GM18951 (cell line): ENCODE measurements at regions not wholly inside any gene's neighbourhood (a gene's known extent, or its start where the extent isn't known, plus 50 kb on each side); places are given as distances from the start of the nearest gene placed in this dataset.
"Not testable (repeated sequence)": the region's sequence is repeated elsewhere in the genome, so short reads cannot be mapped to it uniquely, and the experiment has no call there.

ENCODE experiments used
- POLR2A ChIP-seq: IDR thresholded peaks from 4 replicates; pipeline ENCODE4 v1.6.1; 2011; ENCODE audit warnings: mild to moderate bottlenecking; ENCODE audit not compliant: insufficient read length, insufficient read depth; ENCODE audit errors: extremely low read depth
- in situ Hi-C: fragments of 300-500 bp; cut with MboI; formaldehyde crosslinking; loops from one replicate; pipeline ENCODE4 v1.12.0; 2022; ENCODE audit warnings: low sequenced_read_pairs, mixed read lengths, inconsistent platforms; ENCODE audit not compliant: unreplicated experiment

DNA sequence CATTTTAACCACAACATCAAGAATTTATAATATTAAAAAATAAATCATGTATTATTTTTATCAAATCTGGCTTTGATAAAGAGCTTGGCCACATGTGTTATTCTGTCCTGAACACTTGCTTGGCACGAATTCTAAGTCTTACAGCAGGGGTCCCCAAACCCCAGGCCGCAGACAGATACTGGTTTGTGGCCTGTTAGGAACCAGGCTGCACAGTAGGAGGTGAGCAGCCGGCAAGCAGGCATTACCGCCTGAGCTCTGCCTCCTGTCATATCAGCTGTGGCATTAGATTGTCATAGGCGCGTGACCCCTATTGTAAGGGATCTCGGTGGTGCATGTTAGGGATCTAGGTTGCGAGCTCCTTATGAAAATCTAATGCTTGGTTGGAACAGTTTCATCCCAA lies 127.6 kb upstream of the IVNS1ABP start:
- in situ Hi-C loops, result no loop called here
- TF ChIP-seq POLR2A, result no peak

DNA sequence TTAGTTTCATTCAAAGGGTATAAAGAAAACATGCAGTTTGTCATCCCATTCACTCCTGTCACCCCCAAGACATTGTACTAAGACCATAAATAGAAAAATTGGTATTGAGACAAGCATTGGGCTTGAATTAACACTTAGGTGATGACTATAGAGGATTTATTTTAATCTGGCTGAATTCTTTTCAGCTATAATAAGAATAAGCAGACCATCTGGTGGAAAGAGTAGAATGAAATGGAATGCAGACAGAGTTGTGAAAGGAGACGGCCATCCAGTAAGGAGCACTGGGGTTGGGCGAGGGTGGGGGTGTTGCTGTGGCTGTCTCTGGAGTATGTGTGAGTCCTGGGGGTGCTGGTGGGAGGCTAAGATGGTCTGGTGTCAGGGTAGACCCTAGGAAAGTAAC lies 125.0 kb upstream of the IVNS1ABP start:
- no peak for TF ChIP-seq POLR2A
- in situ Hi-C loops, result no loop called here

DNA sequence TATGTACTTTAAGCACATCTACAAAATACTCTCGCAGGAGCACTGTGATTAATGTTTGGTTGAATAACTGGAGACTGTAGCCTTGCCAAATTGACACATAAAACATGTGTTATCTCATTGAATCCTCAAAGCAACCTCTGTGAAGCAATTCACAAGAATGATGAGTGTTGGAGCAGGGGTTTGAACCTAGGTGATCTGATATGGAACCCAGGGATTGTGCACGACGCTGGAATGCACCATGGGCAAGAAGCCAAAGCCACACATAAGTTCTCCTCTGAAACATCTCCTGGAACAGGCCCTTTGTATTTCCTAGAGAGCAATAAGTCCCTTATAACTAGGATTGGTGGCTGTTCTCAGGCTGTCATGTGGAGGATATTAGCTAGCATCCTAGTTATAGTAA lies 124.6 kb upstream of the IVNS1ABP start:
- in situ Hi-C loops, result no loop called here
- TF ChIP-seq POLR2A, result no peak

DNA sequence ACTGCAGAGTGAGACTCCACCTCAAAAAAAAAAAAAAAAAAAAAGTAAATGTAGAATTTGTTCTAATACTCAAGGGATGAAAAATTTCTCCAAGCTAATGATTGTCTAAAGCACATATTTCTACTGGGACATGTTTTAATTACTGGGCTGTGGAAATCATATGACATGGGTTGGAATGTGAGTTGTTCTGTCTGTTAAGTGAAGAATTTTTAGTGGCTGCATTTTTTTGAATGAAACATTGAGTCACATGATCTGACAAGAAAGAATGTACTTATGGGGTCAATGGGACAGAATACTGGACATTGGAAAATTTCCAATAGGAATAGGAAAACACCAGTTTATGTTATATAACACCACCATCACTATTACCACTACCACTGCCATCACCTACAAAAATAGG lies 123.8 kb upstream of the IVNS1ABP start:
- in situ Hi-C loops, result no loop called here
- TF ChIP-seq POLR2A, result no peak

DNA sequence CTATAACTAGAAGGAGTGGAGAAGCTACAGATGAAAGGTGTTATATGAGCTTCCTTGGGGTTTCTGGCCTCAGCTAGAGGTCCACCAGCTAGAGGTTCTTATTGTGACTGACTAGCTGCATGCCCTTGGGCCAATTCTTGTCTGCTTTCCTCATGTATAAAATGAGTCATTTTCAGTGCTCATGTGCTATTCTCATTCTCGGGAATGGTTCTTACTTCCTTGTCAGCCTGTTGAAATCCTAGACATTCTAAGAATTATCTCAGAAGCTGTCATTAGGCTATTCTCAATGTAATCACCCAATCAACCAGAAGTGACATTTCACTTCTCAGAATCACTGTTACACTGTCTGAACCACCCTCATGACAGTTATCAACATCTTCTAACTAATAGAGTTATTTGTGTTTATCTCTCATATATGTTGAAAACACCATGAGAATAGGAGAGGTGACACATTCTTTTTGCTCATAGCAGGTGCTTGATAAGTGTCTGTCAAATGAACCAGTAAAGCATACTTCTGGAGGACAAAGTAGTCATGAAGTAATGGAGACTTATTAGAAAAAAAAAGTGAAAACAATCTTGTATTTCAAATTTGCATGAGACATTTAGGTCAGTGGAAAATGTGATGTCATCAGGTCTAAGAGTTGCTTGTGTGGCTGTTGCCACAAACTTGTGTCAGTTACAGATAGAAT lies 122.8 kb upstream of the IVNS1ABP start:
- no peak for TF ChIP-seq POLR2A
- in situ Hi-C loops, result no loop called here

DNA sequence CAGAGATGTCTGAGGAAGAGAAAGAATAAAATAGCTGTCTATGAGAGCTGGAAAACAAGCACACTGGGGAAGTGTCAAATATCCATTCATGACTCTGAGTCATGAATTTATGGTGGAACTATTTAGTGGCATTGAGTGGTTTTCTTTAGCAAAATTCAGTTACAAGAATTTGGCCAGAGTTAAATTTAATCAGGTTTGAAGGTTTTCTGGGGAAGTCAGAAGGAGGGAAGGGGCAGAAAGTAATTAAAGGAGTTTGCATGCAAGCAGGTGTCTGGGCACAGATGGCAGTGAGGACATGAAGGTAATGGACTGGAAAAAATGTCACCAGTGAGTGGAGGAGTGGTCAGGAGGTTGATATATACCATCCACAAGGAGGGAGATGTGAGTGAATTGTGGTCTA lies 121.9 kb upstream of the IVNS1ABP start:
- no peak for TF ChIP-seq POLR2A
- in situ Hi-C loops, result no loop called here

DNA sequence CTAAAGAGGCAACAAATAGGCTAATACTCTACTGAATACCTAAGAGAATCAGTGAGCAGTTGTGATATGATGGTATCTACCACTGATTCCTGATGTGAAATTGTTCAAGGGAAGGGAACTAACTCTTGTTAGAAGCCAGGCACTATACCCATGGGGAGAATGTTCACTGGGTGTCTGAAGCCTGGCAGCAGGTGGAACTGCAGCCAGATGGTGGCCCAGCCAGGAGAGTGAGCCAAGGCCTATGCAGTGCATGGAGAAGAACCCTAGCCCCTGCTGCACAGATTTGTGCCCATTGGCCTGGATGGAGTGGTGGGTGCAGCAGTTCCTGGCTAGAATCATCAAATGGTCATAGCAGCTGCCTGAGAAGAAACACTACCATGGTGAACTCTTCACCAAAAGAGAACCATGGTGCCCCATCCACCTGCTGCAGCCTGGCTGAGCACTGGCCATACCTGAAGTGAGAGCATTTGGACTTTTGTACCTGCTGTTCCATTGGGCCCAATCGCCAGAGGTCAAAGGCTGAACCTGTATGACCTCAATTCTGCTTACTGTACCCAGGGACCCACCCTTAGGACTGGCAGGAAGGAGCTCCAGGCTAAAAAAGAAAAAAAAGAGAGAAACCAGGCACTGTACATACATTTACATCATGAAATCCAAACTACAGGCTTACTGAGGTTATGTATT lies 118.8 kb upstream of the IVNS1ABP start:
- in situ Hi-C loops, result no loop called here
- TF ChIP-seq POLR2A, result no peak

DNA sequence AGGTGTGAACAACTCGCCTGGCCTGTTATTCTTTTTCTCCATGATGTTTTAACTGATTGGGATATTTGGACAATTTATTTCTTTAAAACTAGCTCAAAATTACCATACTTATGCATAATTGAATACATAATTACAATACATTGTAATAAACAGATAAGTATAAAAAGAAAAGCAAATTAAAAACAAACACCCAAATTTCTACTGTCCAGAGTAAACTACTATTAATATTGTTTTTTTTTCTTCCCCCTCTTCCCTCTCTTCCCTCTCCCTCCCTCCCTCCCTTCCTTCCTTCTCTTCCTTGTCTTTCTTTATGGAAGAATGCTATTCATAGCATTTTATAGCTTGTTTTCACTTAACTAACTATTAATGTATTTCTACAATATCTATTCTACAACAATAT lies 117.7 kb upstream of the IVNS1ABP start:
- no peak for TF ChIP-seq POLR2A
- in situ Hi-C loops, result no loop called here

DNA sequence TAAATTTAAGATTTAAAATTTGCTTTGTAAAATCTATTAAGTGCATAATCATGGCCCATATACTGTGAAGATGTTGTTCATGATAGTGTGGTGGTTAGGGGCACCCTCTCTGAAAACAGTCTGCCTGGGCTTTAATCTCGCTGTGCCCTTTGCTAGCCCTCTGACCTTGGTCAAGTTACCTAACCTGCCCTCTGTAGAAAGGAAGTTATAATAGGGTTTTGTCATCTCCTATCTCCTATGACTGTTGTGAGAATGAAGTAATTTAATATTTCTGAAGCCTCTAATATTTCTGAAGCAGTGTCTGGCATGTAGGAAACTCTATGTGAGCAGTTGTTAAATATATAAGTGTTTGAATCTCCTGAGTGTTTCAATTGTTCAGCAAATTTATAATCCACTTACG lies 116.6 kb upstream of the IVNS1ABP start:
- in situ Hi-C loops, result no loop called here
- no peak for TF ChIP-seq POLR2A

DNA sequence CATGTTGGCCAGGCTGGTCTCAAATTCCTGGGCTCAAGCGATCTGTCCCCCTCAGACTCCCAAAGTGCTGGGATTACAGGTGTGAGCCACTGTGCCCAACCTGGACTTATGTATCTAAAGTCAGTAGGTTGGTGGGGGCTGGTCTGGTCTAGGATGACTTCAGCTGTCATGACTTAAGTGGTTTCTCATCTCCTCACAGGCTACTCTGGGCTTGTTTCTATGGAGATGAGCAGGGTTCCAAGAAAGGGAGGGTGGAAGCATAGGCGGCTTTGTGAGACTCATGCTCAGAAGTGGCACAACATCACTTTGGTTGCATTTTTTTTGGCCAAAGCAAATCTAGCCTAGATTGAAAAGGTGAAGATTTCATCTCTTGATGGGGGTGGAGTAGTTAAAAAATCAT lies 115.9 kb upstream of the IVNS1ABP start:
- in situ Hi-C loops, result no loop called here
- no peak for TF ChIP-seq POLR2A

DNA sequence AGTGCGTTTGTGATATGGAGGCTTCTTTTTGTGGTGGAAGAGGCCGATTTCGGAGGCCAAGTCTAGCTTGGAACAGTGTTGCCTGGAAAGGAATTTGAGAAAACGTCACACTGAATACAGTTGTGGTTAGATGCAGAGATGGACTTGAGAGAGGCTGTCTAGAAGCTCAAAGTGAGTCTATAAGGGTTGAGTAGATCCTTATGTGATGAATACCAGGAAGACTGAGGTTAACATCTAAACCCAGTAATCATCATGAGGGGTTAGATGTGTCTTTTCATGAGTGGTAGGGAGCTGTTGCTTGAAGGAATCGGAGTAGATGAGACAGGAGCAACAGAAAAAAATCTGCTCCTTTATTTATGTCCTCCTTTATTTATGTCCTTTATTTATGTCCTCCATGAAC lies 114.6 kb upstream of the IVNS1ABP start:
- in situ Hi-C loops, result no loop called here
- TF ChIP-seq POLR2A, result no peak

DNA sequence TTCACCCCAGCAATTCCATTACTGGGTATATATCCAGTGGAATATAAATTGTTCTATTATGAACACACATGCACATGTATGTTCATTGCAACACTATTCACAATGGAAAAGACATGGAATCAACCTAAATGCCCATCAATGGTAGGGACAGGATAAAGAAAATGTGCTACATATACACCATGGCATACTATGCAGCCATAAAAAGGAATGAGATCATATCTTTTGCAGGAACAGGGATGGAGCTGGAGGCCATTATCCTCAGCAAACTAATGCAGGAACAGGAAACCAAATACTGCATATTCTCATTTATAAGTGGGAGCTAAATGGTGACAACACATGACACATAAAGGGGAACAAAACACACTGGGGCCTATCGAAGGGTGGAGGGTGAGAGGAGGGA lies 112.6 kb upstream of the IVNS1ABP start:
- in situ Hi-C loops, result not testable (repeated sequence)

DNA sequence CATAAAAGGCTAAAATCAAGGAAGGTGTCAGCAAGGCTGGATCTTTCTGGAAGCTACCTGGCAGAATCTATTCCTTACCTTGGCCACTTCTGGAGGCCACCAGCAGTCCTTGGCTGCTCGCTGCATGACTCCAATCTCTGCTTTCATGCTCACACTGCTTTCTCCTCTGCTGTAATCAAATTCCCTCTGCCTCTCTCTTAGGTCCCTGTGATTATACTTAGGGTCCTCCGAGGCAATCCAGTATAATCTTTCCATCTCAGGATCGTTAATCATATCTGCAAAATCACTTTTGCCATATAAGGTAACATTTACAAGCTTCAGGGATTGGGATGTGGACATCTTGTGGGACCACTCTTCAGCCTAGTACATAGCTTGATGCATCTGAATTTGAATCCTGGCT lies 110.7 kb upstream of the IVNS1ABP start:
- in situ Hi-C loops, result no loop called here
- no peak for TF ChIP-seq POLR2A

DNA sequence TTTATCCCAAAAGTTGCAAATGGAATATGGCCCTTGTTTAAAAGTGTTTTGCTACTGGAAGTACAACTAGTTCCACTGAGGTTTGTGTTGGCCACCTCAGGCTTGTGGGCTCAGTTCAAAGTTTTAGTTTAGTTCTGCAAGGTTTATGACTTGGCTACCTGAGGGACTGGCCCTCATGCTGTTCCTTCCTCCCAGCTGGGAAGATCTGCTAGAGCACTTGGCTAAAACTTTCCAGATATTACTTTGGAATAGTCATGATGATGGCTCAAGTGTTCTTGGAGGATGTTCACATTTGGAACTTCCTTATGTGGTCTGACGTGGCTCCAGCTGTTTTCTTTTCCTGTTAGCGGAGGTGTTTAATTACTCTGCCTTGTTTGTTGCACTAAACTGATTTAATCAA lies 110.2 kb upstream of the IVNS1ABP start:
- in situ Hi-C loops, result no loop called here
- no peak for TF ChIP-seq POLR2A
